ENCODE measurements at regions not wholly inside any gene's neighbourhood (a gene's known extent, or its start where the extent isn't known, plus 50 kb on each side); places are given as distances from the start of the nearest gene placed in this dataset.

DNA sequence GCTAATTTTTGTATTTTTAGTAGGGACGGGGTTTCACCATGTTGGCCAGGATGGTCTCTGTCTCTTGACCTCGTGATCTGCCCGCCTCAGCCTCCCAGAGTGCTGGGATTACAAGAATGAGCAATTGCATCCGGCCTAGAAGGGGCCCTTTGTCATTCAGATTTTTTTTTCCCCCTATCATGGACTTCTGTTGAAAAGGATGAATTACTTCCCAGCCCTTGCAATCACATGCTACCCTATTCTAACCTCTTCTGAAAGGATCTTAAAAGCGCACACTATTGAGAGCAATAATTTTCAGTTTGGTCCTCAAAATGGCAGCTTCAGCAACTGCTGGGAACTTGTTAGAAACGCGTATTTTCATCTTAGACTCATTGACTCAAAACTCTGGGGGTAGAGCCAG is 575.6 kb upstream of the KIRREL3 start:
- TF ChIP-seq CTCF (conservative IDR thresholded peaks at IDR 0.05; ENCODE audit: low read length), result no peak
- no peak for TF ChIP-seq EZH2phosphoT487 (IDR thresholded peaks at IDR 0.05; ENCODE audit: borderline replicate concordance, low read depth, low read length)
